HepG2 (cell line): ENCODE measurements at regions not wholly inside any gene's neighbourhood (a gene's known extent, or its start where the extent isn't known, plus 50 kb on each side); places are given as distances from the start of the nearest gene placed in this dataset.

ENCODE experiments used
- ATAC-seq: fragments of 200-7000 bp; cut with Tn5 transposase; 3 replicates; pipeline ENCODE4 v1.9.1; 2020; ENCODE audit warnings: mild to moderate bottlenecking, moderate library complexity
- BruUV-seq: library from RNA; stranded (reverse); fragments of 400-500 nt; replicated peaks from 2 replicates; lab custom pipeline; 2021; lab: Mats Ljungman, UMichigan
- CTCF ChIA-PET: fragments of 300-600 bp; formaldehyde crosslinking; extraction: SDS; loops from one replicate; lab custom pipeline; 2021; ENCODE audit warnings: low total read pairs, inconsistent platforms, low intra/inter-chr PET ratio; lab: Yijun Ruan, JAX
- POLR2A ChIA-PET: fragments of 350-600 bp; sonication (Branson Sonifier 250); formaldehyde crosslinking; loops from one replicate; lab custom pipeline; 2020; ENCODE audit warnings: antibody characterized with exemption, inconsistent platforms; lab: Yijun Ruan, JAX
- DNase-seq: peaks from one replicate; pipeline ENCODE4 v3.0.0-alpha.2; 2015; ENCODE audit warnings: low spot score
- FAIRE-seq: peaks from 3 replicates; lab custom pipeline; 2011; peaks lifted over from hg19 to GRCh38; lab: Jason Lieb, UNC
- H2AFZ ChIP-seq: one replicate; pipeline ENCODE4 v1.6.1; 2011; ENCODE audit warnings: low read length, inconsistent platforms
- H3K27ac ChIP-seq: fragments of 300-600 bp; 3 replicates; pipeline ENCODE4 v1.8.0; 2011; ENCODE audit warnings: mixed run types, mild to moderate bottlenecking, mixed read lengths, low read length, inconsistent platforms; ENCODE audit not compliant: insufficient read depth; ENCODE audit errors: extremely low read length
- H3K27me3 ChIP-seq, 2 experiments: fragments of 200-600 bp in 1 of 2; 2 replicates in 1 of 2; 3 replicates in 1 of 2; pipeline versions ENCODE4 v1.6.0 to v1.8.0; 2011; ENCODE audit warnings: low read length in 2 of 2, mild to moderate bottlenecking in 2 of 2, moderate library complexity in 2 of 2, inconsistent platforms in 1 of 2; ENCODE audit not compliant: insufficient read depth in 2 of 2, control insufficient read depth in 1 of 2
- H3K36me3 ChIP-seq, 2 experiments: fragments of 200-600 bp in 1 of 2; replicated peaks in 1 of 2; 2 replicates in 1 of 2; 3 replicates in 1 of 2; pipeline versions ENCODE4 v1.5.1 to v1.8.0; 2011; ENCODE audit warnings: low read length in 2 of 2, inconsistent platforms in 1 of 2; ENCODE audit not compliant: insufficient read depth in 2 of 2, control insufficient read depth in 1 of 2
- H3K4me1 ChIP-seq: 2 replicates; pipeline ENCODE4 v1.5.1; 2012; ENCODE audit warnings: low read length, inconsistent platforms; ENCODE audit not compliant: insufficient read depth
- H3K4me2 ChIP-seq: 2 replicates; pipeline ENCODE4 v1.6.0; 2011; ENCODE audit warnings: low read depth, low read length, inconsistent platforms
- H3K4me3 ChIP-seq, 3 experiments: fragments of 200-600 bp in 1 of 3; sonication (generic), shearing (Covaris generic) in 1 of 3; replicated peaks in 1 of 3; 2 replicates each; pipeline ENCODE4 v1.5.1; 2011 to 2016; ENCODE audit warnings: low read length in 3 of 3, inconsistent platforms in 2 of 3, low read depth in 2 of 3, mild to moderate bottlenecking in 2 of 3, control low read depth in 1 of 3, mixed read lengths in 1 of 3; ENCODE audit not compliant: insufficient read depth in 1 of 3
- H3K79me2 ChIP-seq: one replicate; pipeline ENCODE4 v1.6.1; 2011; ENCODE audit warnings: low read length, inconsistent platforms; ENCODE audit not compliant: insufficient read depth
- H3K9ac ChIP-seq: 2 replicates; pipeline ENCODE4 v1.6.0; 2011; ENCODE audit warnings: mild to moderate bottlenecking, low read depth, low read length, inconsistent platforms; ENCODE audit not compliant: insufficient read depth
- H3K9me3 ChIP-seq: 2 replicates; pipeline ENCODE4 v1.5.1; 2012; ENCODE audit warnings: mild to moderate bottlenecking, low read length
- H4K20me1 ChIP-seq: 2 replicates; pipeline ENCODE4 v1.6.0; 2011; ENCODE audit warnings: inconsistent platforms, mild to moderate bottlenecking, low read length, moderate library complexity; ENCODE audit not compliant: insufficient read depth
- CHD2 ChIP-seq: IDR thresholded peaks from 2 replicates; pipeline ENCODE4 v1.6.1; 2011; ENCODE audit warnings: low read depth, low read length, improper control_type of control experiment
- KAT2B ChIP-seq: fragments of 150-350 bp; IDR thresholded peaks from 2 replicates; pipeline ENCODE4 v1.6.1; 2014; ENCODE audit warnings: low read depth, low read length, borderline replicate concordance
- MTA1 ChIP-seq: sonication (generic); formaldehyde crosslinking; IDR thresholded peaks from 2 replicates; pipeline ENCODE4 v1.4.0; 2020; ENCODE audit warnings: missing genetic modification reagents, mild to moderate bottlenecking, borderline replicate concordance
- PAWR ChIP-seq: sonication (generic); formaldehyde crosslinking; IDR thresholded peaks from 2 replicates; pipeline ENCODE4 v1.4.0; 2020; ENCODE audit warnings: missing genetic modification reagents, mild to moderate bottlenecking, borderline replicate concordance
- RBAK ChIP-seq: sonication (generic); formaldehyde crosslinking; IDR thresholded peaks from 2 replicates; pipeline ENCODE4 v1.5.1; 2020; ENCODE audit warnings: mild to moderate bottlenecking, missing genetic modification reagents
- SP140L ChIP-seq: sonication (generic); formaldehyde crosslinking; IDR thresholded peaks from 2 replicates; pipeline ENCODE4 v1.4.0; 2020; ENCODE audit warnings: missing genetic modification reagents, borderline replicate concordance
- SUZ12 ChIP-seq: fragments of 150-350 bp; IDR thresholded peaks from 2 replicates; pipeline ENCODE4 v1.6.1; 2014; ENCODE audit warnings: low read depth, low read length
- TAF15 ChIP-seq: fragments of 200-400 bp; formaldehyde crosslinking; IDR thresholded peaks from one replicate; pipeline ENCODE4 v1.6.1; 2018; ENCODE audit warnings: mild to moderate bottlenecking, low read depth, low read length; ENCODE audit not compliant: poor library complexity, severe bottlenecking
- TCF7 ChIP-seq: sonication (generic); IDR thresholded peaks from 2 replicates; pipeline ENCODE4 v1.6.1; 2016; ENCODE audit warnings: antibody characterized with exemption, low read depth
- TOE1 ChIP-seq: sonication (generic); formaldehyde crosslinking; IDR thresholded peaks from 2 replicates; pipeline ENCODE4 v1.4.0; 2020; ENCODE audit warnings: mild to moderate bottlenecking, missing genetic modification reagents
- ZBTB7B ChIP-seq: sonication (generic); formaldehyde crosslinking; IDR thresholded peaks from 2 replicates; pipeline ENCODE4 v1.4.0; 2020; ENCODE audit warnings: missing genetic modification reagents
- ZIK1 ChIP-seq: sonication (generic); formaldehyde crosslinking; IDR thresholded peaks from 2 replicates; pipeline ENCODE4 v1.5.0; 2020; ENCODE audit warnings: mild to moderate bottlenecking, low read depth, missing genetic modification reagents, borderline replicate concordance
- ZMYM2 ChIP-seq: sonication (generic); formaldehyde crosslinking; IDR thresholded peaks from 2 replicates; pipeline ENCODE4 v1.8.0; 2022; ENCODE audit warnings: mild to moderate bottlenecking, missing genetic modification reagents
- ZNF12 ChIP-seq: sonication (generic); formaldehyde crosslinking; IDR thresholded peaks from 2 replicates; pipeline ENCODE4 v1.5.0; 2020; ENCODE audit warnings: missing genetic modification reagents
- ZNF292 ChIP-seq: sonication (generic); formaldehyde crosslinking; IDR thresholded peaks from 2 replicates; pipeline ENCODE4 v1.8.1; 2022; ENCODE audit warnings: mild to moderate bottlenecking, low read depth, missing genetic modification reagents, borderline replicate concordance
- ZNF510 ChIP-seq: sonication (generic); formaldehyde crosslinking; IDR thresholded peaks from 2 replicates; pipeline ENCODE4 v1.4.0; 2020; ENCODE audit warnings: low read depth, mild to moderate bottlenecking, missing genetic modification reagents
- ZNF678 ChIP-seq: sonication (generic); formaldehyde crosslinking; IDR thresholded peaks from 2 replicates; pipeline ENCODE4 v1.4.0; 2020; ENCODE audit warnings: mild to moderate bottlenecking, missing genetic modification reagents
- ZNF781 ChIP-seq: sonication (generic); formaldehyde crosslinking; IDR thresholded peaks from 2 replicates; pipeline ENCODE4 v1.5.1; 2020; ENCODE audit warnings: borderline replicate concordance, mild to moderate bottlenecking, missing genetic modification reagents; ENCODE audit errors: not compliant biosample characterization
- ZNF83 ChIP-seq: sonication (generic); formaldehyde crosslinking; IDR thresholded peaks from 2 replicates; pipeline ENCODE4 v1.4.0; 2020; ENCODE audit warnings: missing genetic modification reagents, mild to moderate bottlenecking, borderline replicate concordance
- WGBS: methylation state at CpG from one replicate; pipeline ENCODE4 v1.1.6; 2017; ENCODE audit warnings: low lambda C conversion rate; 5-methylcytosine and 5-hydroxymethylcytosine counted together
- in situ Hi-C: cut with HindIII; loops from 2 replicates; pipeline ENCODE4 v1.10.0; 2017; ENCODE audit warnings: low pct_unique_long_range_greater_than_20kb; ENCODE audit not compliant: extremely low pct_ligation_motif_present
- intact Hi-C: fragments of 100-400 bp; cut with micrococcal nuclease; formaldehyde crosslinking; loops from one replicate; pipeline ENCODE4 v1.10.0; 2022; ENCODE audit not compliant: unreplicated experiment
- TF ChIP-seq, protein P1 (sequence below): sonication (generic); formaldehyde crosslinking; IDR thresholded peaks from 2 replicates; pipeline ENCODE4 v1.5.0; 2020; ENCODE audit warnings: missing genetic modification reagents
- TF ChIP-seq, protein P2 (sequence below): sonication (generic); formaldehyde crosslinking; IDR thresholded peaks from 2 replicates; pipeline ENCODE4 v1.5.0; 2020; ENCODE audit warnings: missing genetic modification reagents

DNA sequence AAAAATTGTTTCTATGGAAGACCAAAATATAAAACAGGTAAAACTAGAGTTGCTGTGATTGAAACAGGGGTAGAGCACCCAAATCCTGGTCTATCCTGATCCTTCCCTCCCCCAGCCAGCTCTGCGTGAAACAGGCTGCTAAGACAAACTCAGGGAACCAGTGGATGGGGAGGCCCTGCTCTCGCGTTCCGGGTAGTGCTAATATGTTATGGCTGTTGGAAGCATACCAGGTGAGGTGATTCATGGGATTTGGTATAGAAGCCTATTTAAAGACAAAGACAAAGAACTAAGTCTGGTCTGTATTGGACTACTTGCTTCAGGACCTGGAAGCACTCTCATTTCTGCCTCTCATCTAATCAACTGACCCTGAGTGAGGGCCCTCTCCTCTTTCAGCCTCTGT, 63.0 kb upstream of the CCBE1 start:
- H4K20me1 ChIP-seq, result no peaks in the 10 kb centered on the region
- POLR2A ChIA-PET, result no interaction called here
- no peak overlapping the region for H2AFZ ChIP-seq
- intact Hi-C loops, result no loop called here
- H3K9me3 ChIP-seq, result no peaks in the 10 kb centered on the region
- DNase-seq (no peak), FAIRE-seq (no peak), ATAC-seq (no peak)
- H3K9ac ChIP-seq, result no peak overlapping the region
- H3K79me2 ChIP-seq, result no peaks in the 10 kb centered on the region
- BruUV-seq, result no TSS peak
- H3K4me3 ChIP-seq, result no peak overlapping the region
- no peak for TF ChIP-seq PAWR (CRISPR knock-in tag)
- no peak for TF ChIP-seq ZNF83 (CRISPR knock-in tag)
- no peak for TF ChIP-seq ZNF292
- TF ChIP-seq, protein P1, sequence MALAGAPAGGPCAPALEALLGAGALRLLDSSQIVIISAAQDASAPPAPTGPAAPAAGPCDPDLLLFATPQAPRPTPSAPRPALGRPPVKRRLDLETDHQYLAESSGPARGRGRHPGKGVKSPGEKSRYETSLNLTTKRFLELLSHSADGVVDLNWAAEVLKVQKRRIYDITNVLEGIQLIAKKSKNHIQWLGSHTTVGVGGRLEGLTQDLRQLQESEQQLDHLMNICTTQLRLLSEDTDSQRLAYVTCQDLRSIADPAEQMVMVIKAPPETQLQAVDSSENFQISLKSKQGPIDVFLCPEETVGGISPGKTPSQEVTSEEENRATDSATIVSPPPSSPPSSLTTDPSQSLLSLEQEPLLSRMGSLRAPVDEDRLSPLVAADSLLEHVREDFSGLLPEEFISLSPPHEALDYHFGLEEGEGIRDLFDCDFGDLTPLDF, result no peak
- no peak for TF ChIP-seq ZNF678 (CRISPR knock-in tag)
- TF ChIP-seq ZNF510 (CRISPR knock-in tag), result no peak
- no peak for TF ChIP-seq ZNF781 (CRISPR knock-in tag)
- TF ChIP-seq TCF7, result no peak
- TF ChIP-seq RBAK, result no peak
- H3K27ac ChIP-seq, result no peak overlapping the region
- in situ Hi-C loops, result no loop called here
- no peaks in the 10 kb centered on the region for H3K36me3 ChIP-seq
- CTCF ChIA-PET, result no interaction called here
- H3K4me1 ChIP-seq, result no peaks in the 10 kb centered on the region
- WGBS, result 100% methylated on average over 1 of the region's 4 CpGs
- H3K27me3 ChIP-seq, result no peaks in the 10 kb centered on the region
- no peak overlapping the region for H3K4me2 ChIP-seq

DNA sequence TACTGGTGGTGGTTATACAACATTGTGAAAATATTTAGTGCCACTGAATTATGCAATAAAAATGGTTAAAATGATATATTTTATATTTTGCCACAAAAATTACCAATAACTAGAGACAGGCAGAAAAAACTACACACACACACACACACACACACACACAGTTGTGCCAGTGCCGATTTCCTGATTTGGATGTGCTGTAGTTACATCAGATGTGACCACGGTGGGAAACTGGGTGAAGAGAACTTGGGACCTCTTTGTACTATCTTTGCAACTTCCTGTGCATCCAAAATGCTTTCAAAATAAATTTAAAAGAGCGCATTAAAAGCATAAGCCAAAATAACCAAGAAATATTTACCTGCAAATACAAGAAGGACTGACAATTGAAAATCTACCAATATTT, 61.6 kb upstream of the CCBE1 start:
- WGBS, result 3% methylated on average over 3 of the region's 3 CpGs
- DNase-seq, result no peak
- BruUV-seq, result no TSS peak
- CTCF ChIA-PET, result no interaction called here
- POLR2A ChIA-PET, result no interaction called here
- Histone ChIP-seq H4K20me1 (no peaks in the 10 kb centered on the region), H3K27ac (no peak overlapping the region), H3K4me3 (no peak overlapping the region), H3K79me2 (no peaks in the 10 kb centered on the region), H3K27me3 (no peaks in the 10 kb centered on the region), H3K9me3 (no peaks in the 10 kb centered on the region), H3K4me2 (no peak overlapping the region), H3K9ac (no peak overlapping the region), H3K4me1 (no peaks in the 10 kb centered on the region), H3K36me3 (no peaks in the 10 kb centered on the region), H2AFZ (no peak overlapping the region)
- intact Hi-C loops (no loop called here), in situ Hi-C loops (no loop called here)
- FAIRE-seq, result no peak
- no peak for ATAC-seq
- no peak for TF ChIP-seq TOE1 (CRISPR knock-in tag)
- no peak for TF ChIP-seq CHD2
- TF ChIP-seq ZMYM2 (CRISPR knock-in tag), result no peak
- no peak for TF ChIP-seq MTA1 (CRISPR knock-in tag)
- no peak for TF ChIP-seq SP140L
- TF ChIP-seq SUZ12, result no peak
- no peak for TF ChIP-seq TAF15
- no peak for TF ChIP-seq ZIK1
- TF ChIP-seq ZBTB7B (CRISPR knock-in tag), result no peak
- no peak for TF ChIP-seq KAT2B
- TF ChIP-seq ZNF12, result no peak
- TF ChIP-seq, protein P2, sequence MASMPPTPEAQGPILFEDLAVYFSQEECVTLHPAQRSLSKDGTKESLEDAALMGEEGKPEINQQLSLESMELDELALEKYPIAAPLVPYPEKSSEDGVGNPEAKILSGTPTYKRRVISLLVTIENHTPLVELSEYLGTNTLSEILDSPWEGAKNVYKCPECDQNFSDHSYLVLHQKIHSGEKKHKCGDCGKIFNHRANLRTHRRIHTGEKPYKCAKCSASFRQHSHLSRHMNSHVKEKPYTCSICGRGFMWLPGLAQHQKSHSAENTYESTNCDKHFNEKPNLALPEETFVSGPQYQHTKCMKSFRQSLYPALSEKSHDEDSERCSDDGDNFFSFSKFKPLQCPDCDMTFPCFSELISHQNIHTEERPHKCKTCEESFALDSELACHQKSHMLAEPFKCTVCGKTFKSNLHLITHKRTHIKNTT (CRISPR knock-in tag), result no peak
